NCI-H2196 treated with DMSO at 0.1 percent for 48 hours (cell line): ENCODE measurements at regions not wholly inside any gene's neighbourhood (a gene's known extent, or its start where the extent isn't known, plus 50 kb on each side); places are given as distances from the start of the nearest gene placed in this dataset.
"Not testable (repeated sequence)": the region's sequence is repeated elsewhere in the genome, so short reads cannot be mapped to it uniquely, and the experiment has no call there.

Source experiments
- DNase-seq: peaks from one replicate; lab custom pipeline; 2025; ENCODE audit not compliant: unreplicated experiment; lab: John Stamatoyannopoulos, UW

DNA sequence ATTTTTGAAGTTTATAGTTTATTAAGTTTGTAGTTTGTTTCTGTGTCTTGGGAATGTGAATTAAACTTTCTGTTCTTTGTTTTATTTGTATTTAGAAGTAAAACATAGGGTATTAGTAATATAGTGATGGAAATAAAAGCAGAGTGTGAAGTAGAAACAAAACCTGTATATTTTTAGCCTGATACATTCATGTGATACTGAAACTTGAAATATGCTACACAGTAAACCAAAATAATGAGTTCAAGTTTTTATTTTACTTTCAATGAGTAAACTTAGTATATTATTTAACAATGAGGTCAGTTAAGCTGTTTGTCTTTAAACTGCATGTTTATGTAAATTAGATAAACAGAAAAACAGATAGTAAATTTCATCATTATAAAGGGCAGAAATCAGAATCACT, 1592.6 kb downstream of the GRIK2 start:
- DNase-seq = no peak

DNA sequence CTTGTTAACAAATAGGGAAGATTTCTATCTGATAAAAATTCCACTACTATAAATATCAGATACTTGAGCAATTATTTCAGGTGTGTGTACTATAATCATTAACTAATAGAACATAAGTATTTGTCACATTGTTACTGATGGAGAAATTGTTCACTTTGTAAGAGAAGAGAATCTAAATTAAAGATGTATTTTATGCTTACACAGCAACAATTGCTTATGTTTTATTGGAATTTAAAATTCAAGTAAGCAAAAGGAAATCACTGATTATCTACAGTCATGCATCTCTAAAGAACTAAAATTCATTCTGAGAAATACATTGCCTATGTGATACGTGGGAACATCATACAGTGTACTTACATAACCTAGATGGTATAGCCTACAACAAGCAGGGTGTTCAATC, 1590.8 kb downstream of the GRIK2 start:
- no peak for DNase-seq

DNA sequence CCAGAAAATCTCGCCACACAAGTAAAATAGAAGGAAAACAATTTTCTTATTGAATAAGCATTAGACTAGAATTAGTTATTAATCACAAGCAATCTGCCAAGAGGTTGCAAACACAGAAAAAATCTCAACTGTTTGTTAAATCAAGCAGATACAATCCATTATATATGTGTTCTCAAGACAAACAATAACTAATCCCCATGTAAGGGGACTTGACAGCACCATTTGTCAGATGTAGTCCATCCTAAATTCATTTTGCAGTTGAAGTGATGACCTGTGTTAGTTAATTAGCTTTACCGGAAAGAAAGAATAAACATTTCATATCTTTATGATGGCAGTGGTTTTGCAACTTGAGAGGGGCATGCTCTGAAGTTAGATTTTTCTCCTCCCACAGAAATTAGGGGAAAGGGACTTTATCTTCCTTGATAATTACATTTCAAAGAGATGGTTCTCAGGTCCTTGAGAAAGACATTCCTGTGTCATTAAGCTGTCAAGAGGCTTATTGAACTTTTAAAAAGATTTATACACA, 1588.0 kb downstream of the GRIK2 start:
- DNase-seq = no peak

DNA sequence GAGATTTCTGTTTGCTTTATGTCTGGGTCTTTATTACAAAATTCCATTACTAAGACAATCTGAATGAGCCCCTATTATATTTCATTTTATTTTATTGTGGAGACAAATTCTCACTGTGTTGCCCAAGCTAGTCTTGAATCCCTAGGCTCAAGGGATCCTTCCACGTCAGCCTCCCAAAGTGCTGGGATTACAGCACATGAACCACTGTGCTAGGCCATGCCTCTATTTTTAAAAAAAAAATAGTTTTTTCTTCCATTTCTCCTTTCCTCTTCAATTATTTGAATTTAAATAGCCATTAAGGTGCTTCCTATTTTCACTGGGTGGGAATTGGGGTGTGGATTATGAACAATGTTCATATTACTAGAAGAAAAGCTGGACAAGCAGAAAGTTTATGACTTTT, 1587.4 kb downstream of the GRIK2 start:
- no peak for DNase-seq

DNA sequence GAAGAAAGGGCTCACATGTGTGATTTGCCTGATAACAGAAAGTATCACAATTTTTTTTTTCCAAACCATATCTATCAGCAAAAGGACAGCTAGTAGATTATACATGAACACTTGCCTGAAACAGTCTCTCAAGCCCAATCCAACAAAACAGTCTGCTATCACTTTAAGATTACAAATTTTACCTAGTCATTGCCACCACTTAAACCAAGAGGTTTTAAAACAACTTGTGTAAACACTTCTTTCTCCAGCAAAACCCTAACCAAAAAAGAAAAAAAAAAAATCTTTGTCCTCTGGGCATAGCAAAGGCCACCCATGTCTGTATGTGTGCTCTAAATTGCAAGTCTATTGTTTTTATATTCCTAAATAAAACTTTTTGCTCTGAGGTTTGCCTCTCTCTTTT, 1568.4 kb downstream of the GRIK2 start:
- DNase-seq = no peak

DNA sequence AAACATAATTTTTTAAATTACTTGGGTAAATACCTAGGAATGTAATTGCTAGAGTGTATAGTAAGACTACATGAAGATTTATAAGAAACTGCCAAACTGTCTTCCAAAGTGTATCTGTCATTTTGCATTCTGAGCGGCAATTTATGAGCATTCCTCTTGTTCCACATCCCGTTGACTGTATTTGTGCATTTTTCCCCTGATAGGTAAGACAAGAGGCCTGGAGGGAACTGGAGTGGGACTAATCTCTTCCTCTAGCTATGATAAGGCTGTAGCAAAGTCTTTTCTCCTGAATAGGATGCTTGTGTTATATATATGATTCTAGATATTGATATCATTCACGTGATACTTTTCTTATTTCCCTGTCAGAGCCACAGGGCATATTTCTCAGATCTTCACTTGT, 1557.5 kb downstream of the GRIK2 start:
- no peak for DNase-seq

DNA sequence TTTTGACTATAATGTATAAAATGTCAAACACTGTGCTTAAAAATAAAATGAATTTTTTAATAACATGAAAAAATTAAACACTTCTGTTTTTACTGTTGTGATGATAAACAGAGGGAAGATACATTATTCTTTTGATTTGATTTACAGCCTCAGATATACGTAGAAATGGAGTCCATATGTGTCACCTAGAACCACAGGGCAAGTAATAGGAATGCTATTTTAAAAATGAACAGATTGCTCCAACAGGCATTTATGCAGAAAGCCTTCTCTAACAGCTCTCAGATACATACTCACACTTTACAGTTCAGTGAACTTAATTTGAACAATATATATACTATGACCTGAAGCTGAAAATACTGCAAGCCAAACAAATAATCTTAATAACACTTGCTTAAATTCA, 1551.0 kb downstream of the GRIK2 start:
- no peak for DNase-seq

DNA sequence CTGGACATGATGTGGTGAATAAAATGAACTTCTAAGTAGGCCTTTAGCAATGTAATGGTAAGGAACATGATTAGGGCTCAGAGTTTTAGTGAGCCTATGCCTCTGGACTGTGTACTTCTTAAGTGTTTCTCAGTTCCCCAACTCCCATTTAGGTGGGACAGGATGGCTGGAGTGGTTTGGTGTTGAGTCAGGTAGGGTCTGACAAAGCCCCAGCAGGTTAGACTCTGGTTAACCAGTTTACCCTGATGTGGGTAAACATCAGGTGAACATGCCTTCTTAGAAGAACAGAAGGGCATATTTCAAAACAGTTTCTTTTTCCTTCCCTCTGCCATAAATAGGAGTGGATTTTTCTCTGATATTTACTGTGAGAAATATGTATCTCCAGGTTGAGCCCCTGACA, 1548.7 kb downstream of the GRIK2 start:
- no peak for DNase-seq

DNA sequence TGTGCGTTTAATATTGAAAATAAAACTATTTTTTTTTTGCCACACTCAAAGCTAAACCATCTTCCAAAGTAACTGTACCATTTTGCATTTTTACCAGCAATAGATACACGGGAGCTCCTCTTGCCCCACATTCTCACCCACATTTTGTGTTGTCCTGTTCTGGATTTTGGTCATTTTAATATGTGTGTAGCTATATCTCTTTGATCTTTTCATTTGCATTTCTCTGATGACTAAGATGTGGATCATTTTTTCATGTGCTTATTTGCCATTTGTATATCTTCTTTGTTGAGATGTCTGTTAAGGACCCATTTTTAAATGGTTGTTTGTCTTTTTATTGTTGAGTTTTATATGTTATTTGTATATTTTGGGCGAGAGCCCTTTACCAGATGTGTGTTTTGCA, 1543.5 kb downstream of the GRIK2 start:
- DNase-seq = no peak

DNA sequence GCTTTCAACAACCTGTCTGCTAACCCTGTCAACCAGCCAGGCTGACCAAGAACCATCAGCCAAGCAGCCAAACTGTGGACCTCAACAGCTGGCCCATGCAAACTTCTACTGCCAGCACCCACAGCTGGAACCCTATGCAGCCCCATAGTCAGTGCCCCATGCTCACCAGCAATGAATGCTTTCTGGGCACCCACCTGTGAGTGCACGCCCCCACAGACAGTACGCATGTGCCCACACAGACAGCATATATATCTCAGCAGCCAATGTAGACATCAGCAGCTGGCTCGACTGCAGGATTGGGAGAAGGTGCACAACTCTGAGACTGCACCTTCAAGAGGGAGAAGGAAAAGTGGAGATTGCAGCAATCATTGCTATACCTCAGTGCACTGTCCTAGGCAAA, 1534.6 kb downstream of the GRIK2 start:
- no peak for DNase-seq

DNA sequence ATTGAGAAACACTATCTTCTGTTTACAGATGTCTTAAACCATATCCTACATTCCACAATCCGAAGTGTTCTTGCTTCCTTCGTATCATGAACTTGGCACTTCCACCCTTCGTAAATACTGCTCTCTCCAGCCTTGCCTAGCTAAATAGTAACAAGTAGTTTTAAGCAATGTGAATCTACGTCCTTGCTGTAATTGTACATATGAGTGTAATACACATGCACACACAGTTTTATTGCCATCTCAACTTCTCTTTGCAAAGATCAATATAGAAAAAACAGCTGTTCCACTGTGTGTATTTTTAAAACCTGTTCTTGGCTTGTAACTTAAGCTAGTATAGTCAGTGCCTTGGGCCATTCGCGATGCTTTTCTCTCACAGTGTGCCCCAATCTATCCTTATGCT, 1524.7 kb downstream of the GRIK2 start:
- no peak for DNase-seq

DNA sequence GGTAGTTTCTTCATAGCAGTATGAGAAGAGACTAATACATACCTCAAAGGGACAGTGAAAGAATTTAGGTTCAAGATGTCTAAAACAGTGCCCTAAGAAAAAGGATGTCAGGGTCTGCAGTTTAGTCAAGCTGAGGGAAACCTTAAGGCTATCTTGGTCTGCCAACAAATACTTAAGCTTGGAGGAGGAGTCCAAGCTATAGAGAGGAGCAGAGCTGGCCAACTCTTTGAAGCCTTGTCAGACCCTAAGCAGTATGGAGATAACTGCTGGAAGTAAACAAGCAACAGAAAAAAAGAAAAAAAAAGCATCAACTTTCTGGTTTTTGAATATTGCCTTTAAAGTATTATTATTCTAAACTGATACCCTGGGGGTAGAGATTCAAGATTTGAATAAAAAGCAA, 1518.1 kb downstream of the GRIK2 start:
- DNase-seq = no peak

DNA sequence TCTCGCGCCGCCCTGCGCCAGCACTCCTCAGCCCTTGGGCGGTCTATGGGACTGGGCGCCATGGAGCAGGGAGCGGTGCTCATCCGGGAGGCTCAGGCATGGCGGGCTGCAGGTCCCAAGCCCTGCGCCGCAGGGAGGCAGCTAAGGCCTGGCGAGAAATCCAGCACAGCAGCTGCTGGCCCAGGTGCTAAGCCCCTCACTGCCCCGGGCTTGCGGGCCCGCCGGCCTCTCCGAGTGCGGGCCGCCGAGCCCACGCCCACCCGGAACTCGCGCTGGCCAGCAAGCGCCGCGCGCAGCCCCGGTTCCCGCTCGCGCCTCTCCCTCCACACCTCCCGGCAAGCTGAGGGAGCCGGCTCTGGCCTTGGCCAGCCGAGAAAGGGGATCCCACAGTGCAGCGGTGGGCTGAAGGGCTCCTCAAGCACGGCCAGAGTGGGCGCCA, 1517.2 kb downstream of the GRIK2 start:
- not testable (repeated sequence) for DNase-seq

DNA sequence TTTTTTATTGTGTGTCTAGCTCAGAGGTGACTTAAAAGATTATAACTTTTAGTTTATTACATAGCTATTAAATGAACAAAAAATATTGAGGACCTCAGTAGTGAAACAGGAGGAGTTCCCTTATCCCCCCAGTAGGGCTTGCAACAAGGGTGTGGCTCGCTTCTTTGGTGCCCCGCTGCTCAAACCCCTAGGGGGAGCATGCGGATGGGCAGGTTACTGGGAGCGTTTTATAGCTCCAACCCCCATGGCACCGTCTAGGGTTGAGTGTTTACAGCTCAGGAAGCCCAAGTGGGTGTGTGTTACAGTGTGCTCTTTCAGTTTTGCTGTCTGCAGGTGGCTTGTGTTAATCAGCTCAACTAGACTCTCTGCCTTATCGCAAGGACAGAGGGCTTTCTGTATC, 1513.7 kb downstream of the GRIK2 start:
- DNase-seq = no peak

DNA sequence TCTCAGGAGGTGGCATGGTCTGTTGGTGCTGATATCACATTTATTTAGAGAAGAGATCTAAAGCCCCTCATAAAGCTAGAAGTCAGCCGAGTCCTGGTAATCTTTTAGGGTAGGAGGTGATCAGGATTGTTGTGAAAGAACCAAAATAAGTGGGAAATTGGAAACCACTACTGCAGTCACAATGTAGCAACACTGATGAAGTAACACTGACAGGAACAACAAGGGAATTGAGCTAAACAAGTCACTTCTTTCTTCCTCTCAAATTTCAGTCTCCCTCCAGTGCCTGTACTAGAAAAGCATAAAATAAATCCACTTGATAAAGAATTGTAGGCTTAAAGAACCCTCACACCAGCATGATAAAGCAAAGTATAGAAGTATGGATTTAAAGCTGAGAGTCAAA, 1509.0 kb downstream of the GRIK2 start:
- no peak for DNase-seq

DNA sequence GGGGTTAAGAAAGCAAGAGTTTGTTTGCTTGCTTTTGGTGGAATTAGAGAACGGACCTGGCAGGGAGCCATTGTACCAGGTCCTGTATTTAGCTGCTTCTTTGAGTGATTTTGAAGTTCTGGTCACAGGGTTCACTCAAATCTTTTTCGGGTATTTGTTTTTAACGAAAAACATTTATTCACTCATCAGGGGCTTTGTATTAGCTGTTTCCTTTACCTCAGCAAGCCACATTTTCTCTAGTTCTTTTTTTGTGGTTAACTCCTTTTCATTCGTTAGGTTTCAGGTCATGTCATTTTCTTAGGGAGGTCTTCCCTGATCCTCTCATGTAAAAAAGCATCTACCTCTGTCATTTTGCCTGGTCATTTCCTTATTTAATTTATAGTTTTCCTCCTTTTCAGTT, 1502.2 kb downstream of the GRIK2 start:
- no peak for DNase-seq

DNA sequence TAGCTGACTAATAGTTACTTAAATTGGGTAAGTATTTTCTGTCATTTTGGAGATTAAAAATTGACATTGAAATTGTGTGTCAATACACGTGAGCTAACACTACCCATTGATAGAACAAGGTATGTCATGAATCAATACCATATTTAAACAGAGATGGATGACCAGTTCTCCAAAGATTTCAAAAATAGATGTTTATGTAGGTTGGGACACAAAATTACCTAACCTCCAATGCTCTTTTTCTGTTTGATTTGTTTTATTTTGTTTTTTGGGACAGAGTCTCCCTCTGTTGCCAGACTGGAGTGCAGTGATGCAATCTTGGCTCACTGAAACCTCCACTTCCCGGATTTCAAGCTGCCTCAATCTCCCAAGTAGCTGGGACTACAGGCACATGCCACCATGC, 1491.7 kb downstream of the GRIK2 start:
- DNase-seq = no peak

DNA sequence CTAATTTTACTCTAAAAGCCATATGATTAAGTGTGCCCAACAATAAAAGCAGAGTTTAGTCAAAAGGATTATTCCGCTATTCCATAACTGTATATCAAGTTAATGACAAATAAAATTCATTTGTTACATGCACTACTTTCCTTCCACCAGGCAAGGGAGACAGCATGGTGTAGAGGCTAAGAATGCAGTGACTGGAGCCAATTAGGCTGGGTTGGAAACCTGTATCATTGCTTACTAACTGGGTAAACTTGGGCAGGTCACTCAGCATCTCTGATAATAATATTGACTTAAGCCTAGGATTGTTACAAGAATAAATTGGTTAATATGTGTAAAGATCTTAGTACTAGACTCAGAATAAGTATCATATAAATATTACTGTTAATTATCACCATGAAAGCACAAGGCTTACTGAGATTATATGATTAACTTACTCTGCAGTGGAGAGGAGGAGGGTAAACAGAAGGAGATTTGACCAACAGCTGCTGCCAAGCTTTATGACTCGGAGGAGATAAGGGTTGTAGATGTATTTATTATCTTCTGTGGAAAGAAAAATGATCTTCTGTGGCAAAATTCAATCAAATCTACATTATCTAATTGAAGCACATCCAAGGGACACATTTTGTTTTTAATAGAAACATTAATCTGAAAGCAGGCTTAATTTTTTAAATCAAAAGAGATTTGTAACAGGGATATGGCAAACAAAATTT, 1459.9 kb downstream of the GRIK2 start:
- no peak for DNase-seq

DNA sequence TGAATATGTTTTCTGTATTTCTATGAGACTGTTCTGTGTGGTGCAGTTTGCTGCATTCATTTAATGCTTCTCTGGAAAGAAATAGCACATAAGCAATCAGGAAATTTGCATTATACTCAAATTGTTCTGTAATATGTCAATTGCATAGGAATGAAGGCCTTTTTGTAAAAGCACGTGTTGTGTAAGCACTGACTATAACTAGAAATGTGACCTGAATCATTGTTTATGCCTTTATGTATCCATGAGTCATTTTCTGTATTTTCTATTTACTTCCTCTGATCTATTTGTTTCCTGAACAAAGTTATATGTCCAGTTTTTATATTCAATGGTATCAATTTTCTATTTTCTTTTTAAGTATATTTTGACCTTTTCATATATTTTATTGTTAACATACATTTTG, 1455.3 kb downstream of the GRIK2 start:
- no peak for DNase-seq

DNA sequence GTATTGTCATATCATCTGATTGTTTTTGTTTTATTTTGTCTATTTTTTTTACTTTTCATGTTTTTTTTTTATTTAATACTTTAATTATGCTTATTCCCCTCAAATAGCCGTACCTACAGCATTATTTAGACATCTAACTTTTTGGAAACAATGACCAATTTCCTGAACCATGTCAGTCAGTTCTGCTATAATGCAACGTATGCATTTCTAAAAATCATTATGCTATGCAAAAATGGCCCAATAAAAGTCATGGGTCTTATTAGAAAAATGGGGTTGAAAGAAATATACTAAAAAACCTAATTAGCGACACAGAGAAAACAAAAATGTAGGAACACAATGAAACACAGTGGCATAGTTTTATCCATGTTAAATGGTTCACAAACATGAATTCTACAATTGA, 1454.7 kb downstream of the GRIK2 start:
- no peak for DNase-seq

DNA sequence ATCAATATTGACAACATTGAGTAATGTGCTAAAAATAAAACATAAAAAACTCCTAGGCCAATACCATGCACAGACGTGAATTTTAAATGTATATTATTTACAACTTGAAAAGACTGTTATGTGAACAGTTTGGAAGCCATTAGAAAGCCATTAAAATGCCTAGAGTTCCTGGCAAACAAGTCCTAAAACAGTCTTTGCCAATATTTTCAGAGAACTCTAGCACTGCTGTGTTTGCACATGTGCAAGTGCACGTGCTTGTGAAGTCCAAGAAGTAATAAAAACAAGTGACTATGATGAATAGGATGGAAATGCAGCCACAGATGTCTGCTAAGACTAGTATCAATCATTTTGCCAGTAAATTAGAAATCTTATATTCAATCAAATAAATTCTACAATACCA, 1447.6 kb downstream of the GRIK2 start:
- DNase-seq = no peak

DNA sequence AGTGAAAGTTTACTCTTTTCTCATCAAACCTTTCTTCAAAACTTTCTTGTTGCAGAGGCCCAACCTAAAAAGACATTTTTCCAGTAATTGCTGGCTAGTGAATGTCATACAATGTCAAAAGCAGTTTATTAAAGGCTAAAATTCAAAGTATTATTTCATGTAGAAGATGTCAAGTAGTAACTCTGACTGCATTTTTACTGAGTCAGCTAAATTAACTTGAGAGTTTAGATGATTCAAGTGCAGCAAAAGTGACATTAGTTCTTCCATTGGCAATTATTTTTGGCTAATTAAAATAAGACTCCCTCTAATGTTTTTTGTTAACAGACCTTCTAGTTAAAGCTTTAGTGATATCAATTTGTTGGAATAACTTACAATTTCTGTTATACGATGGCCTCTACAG, 1438.5 kb downstream of the GRIK2 start:
- no peak for DNase-seq

DNA sequence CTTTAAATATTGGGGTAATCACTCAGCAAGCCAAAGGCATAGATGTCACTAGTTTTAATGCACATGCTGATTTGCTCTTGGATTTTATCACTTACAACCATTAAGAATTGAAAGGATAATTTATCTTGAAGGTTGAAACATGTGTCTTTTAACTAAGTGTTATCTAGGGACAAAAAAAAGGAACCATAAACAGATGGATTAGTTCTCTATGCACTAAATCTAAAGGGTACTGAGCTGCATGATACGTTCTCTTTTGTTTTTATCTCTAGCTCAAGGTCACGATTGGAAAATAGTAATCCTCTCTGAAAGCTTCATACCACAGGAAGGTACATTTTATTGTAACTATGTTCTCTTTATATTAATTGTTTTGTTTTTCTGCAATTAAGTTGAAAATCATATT, 1426.6 kb downstream of the GRIK2 start:
- DNase-seq = no peak
